GM21423 (cell line): ENCODE measurements at regions not wholly inside any gene's neighbourhood (a gene's known extent, or its start where the extent isn't known, plus 50 kb on each side); places are given as distances from the start of the nearest gene placed in this dataset.

Source experiments
- ATAC-seq: cut with Tn5 transposase; IDR thresholded peaks from one replicate; pipeline ENCODE4 v1.9.1; 2021; ENCODE audit warnings: mild to moderate bottlenecking, moderate library complexity; ENCODE audit not compliant: unreplicated experiment

DNA sequence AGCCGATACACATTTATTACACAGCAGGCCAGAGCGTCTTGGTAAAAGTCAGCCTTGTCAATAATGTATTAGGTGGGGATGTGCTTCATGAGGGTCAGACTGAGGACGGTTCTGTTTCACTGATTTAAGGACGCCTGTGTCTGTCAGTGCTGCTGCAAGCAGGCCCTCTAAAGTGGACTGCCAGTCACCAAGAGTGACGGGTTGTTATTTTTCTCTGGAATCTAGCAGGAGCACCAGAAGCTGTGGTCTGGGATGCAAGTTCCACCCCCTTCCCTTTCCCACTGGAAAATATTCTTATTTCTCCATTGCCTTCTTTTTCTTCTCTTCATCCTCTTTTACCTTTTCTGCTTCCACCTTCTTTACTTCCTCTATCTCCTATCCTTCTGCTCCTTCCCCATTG, 191.2 kb upstream of the NCAM1 start:
- no peak for ATAC-seq

GRCh38 chr11:112770487-112770886, 190.7 kb upstream of the NCAM1 start:
- ATAC-seq, result no peak

GRCh38 chr11:112771851-112772250, 189.4 kb upstream of the NCAM1 start:
- ATAC-seq, result no peak

DNA sequence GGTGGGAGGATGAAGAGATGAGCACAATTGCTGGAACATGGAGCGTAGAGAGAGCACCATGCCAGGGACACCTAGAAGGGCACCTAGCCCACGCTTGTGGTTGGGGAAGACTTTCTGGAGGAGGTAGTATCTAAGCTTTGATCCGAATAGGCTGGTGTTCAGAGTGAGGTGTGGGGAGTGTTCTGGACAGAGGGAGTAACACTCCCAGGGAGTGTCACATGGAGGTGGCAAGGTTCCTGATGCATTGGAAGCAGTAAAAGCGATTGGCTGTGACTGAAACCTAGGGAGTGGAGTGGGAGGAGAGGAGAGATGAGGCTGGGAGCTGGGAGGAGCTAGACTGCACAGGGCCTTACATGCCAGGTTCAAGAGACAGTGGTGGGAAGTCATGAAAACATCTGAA, 188.0 kb upstream of the NCAM1 start:
- ATAC-seq, result no peak

- ATAC-seq, result no peak
These were observed 184.4 kb upstream of the NCAM1 start for GRCh38 chr11:112776834-112777233.

DNA sequence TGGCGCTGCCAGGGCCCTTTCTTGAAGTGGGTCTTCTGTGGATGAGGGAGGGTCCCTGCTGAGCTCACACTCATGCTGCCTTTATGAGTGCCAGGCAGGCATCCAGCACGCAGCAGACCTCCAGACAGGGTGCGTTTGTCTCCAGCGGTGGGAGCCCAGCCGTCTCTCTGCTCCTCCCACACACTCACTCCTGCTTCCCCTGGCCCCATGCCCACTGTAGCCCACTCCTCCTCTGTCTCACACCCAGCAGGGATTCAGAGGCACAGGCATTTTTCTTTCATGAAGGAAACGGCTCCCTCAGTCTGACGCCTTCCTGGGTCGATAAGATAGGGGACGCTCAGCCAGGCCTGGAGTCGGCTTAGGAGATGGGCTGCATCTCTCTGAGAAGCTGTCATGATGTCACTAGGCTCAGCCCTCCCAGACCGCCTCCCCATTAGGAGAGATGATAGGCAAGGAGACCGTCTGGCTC, 183.9 kb upstream of the NCAM1 start:
- ATAC-seq, result no peak

DNA sequence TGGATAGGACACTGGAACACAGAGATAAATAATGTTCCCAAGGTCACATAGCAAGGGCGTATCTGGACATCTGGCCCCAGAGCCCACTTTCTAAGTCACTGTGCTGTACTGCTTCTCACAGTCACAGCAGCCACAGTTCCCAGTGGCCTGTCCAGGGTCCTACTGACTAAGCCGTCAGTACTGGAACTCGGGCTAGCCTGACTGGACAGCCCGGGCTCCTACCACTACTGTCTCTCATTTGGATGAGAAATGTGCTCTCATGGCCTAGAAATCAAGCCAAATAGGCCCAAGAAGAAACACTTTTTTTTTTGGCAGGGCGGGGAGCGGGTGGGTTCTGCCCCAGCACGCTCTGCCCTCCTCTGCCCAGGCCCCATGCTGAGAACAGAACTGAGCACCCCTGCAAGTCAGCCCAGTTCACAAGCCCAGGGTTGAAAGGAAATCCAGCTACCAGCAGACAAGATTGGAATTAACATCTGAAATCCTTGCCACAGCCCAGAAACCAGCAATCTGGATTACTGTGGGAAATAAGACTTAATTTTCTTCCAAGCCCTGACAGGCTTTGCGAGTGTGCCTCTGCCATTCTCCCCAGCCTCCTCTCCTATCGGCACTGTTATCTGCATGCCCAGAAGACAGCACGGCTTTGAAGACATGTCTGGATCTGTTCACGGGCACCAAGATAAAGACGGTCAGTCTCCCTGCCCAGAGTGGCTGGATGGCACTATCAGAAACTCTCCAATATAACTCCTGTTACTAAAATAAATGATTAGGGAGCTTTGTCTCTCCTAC, 182.9 kb upstream of the NCAM1 start:
- no peak for ATAC-seq

GRCh38 chr11:112778877-112779266, 182.3 kb upstream of the NCAM1 start:
- ATAC-seq, result no peak

DNA sequence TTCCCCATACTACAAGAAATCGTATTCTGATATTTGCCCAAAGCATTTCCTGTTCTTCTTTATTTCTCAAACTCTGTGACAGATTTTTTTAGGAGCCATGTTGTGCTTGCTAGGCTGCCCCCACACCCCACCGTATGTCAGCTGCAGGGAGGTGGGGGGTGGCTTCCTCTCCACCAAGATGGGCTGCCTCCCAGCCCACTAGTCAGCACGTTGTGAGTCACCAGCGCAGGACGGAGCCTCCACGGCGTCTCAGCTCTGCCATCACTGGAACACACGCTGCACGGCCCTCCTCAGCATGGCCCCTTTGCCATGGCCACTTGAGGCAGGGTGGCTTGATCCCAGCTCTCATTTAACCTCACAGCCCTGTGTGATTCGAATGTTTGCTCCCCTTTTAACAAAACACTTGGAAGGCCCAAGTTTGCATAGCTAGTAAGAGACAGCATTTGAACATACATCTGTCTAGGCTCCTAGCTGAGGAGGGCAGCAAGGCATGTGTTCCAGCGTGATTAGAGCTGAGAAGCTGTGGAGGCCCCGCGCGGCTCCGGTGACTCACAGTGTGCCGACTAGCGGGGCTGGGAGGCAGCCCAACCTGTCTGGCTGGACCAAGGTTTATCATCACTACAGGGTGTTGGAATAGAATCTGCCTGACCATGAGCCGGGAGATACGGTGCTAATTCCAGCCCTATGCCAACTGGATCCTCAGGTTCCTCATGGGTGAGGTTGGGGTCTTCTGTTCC, 180.7 kb upstream of the NCAM1 start:
- no peak for ATAC-seq

DNA sequence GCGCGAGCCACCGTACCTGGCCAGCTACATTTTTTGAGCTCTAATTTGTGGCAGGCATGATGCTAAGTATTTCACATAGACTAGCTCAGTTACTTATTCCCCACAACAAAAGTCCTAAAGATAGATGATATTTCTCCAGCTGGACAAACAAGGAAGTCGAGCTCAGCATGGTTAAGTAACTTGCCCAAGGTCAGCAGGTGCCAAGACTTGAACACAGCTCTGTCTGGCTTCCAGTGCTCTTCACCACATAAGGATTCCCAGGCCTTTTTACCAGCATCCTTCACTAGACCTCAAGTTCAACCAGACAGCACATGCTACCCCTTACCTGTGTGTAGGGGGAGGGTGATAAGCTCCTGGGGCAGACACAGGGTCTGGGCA, 177.3 kb upstream of the NCAM1 start:
- ATAC-seq, result no peak

- no peak for ATAC-seq
These were observed 176.7 kb upstream of the NCAM1 start for GRCh38 chr11:112784323-112785073.

GRCh38 chr11:112785149-112785548, 176.1 kb upstream of the NCAM1 start:
- ATAC-seq, result no peak

DNA sequence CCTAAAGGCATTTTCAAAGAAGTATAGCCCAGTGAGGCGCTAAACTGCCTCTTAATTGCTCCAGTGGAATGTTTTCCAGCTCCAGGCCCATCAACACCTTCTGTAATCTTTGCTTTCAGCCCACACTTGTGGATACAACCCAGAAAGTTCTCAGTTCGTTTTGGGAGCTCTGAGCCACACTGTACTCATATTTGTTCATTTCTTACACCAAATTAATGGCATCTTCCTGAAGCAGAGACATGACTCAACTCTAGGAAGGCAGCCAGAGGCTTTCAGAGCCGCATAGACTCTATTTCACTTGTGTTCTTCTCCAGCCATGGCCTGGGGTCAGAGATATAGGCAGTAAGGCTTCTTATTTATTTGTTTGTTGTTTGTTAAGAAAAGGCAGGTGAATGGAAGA, 175.5 kb upstream of the NCAM1 start:
- no peak for ATAC-seq

GRCh38 chr11:112786196-112786595, 175.0 kb upstream of the NCAM1 start:
- ATAC-seq, result no peak

GRCh38 chr11:112786886-112787530, 174.2 kb upstream of the NCAM1 start:
- ATAC-seq, result no peak

- no peak for ATAC-seq
These were observed 171.7 kb upstream of the NCAM1 start for GRCh38 chr11:112789481-112789880.

DNA sequence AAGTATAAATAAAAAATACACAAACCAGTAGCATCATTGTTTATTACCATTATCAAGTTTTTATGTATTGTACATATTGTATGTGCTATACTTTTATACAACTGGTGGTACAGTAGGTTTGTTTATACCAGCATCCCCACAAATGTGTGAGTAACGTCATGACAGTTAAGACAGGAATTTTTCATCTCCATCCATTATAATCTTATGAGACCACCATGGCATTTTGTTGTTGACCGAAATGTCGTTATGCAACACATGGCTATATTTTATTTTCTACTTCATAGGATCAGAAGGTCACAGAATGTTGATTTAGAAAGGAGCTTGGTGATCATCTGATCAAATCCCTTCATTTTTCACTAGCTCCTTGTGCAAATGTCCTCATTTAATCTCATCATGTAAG, 170.9 kb upstream of the NCAM1 start:
- no peak for ATAC-seq

- no peak for ATAC-seq
These were observed 169.2 kb upstream of the NCAM1 start for GRCh38 chr11:112792070-112792469.

- ATAC-seq, result no peak
These were observed 167.8 kb upstream of the NCAM1 start for GRCh38 chr11:112793416-112793815.

DNA sequence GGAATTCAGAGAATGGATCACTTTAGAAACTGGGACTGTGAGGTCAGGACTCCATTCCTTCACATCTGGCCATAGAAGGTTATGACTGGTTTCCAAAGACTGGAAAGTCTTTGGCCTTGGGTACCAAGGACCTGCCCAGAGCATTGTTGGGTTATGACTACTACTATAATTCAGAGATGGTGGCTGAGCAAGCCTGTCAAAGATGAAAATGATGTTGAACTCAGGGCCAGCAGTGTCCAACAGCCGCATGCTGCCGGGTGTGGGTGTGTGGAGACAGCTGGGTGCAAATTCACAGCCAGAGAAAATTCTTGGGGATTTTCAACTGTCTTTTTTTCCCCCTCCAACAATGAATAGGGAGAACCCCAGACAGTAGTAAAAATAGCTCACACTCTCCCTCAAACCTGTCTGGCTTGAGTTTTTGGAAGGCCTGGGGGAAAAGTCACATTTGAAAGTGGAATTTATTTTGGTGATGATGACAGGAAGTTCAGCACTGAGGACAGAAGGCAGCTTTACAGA, 166.8 kb upstream of the NCAM1 start:
- no peak for ATAC-seq
